ENCODE measurements at regions not wholly inside any gene's neighbourhood (a gene's known extent, or its start where the extent isn't known, plus 50 kb on each side); places are given as distances from the start of the nearest gene placed in this dataset.

- Histone ChIP-seq H3K27ac (replicated peaks) (peak overlapping the region; percentile 56), H3K27me3 (ENCODE audit: low read depth) (no peaks in the 10 kb centered on the region), H3K4me1 (peaks cover 17% of the 10 kb centered on the region), H3K9me3 (replicated peaks) (no peaks in the 10 kb centered on the region), H3K4me3 (no peak overlapping the region), H3K36me3 (no peaks in the 10 kb centered on the region)
- TF ChIP-seq, protein P1, sequence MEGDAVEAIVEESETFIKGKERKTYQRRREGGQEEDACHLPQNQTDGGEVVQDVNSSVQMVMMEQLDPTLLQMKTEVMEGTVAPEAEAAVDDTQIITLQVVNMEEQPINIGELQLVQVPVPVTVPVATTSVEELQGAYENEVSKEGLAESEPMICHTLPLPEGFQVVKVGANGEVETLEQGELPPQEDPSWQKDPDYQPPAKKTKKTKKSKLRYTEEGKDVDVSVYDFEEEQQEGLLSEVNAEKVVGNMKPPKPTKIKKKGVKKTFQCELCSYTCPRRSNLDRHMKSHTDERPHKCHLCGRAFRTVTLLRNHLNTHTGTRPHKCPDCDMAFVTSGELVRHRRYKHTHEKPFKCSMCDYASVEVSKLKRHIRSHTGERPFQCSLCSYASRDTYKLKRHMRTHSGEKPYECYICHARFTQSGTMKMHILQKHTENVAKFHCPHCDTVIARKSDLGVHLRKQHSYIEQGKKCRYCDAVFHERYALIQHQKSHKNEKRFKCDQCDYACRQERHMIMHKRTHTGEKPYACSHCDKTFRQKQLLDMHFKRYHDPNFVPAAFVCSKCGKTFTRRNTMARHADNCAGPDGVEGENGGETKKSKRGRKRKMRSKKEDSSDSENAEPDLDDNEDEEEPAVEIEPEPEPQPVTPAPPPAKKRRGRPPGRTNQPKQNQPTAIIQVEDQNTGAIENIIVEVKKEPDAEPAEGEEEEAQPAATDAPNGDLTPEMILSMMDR (IDR thresholded peaks at IDR 0.05; ENCODE audit: borderline replicate concordance): peak; percentile 89
- intact Hi-C loops (cut with micrococcal nuclease): no loop called here
- DNase-seq: no peak
Observed at GRCh38 chr12:105705765-105706164, 375.3 kb downstream of the C12orf75 start.

GRCh38 chr12:105706321-105706972 is 376.0 kb downstream of the C12orf75 start:
- peak overlapping the region; percentile 56 for H3K27ac ChIP-seq (replicated peaks)
- DNase-seq: no peak
- TF ChIP-seq, protein P1 (IDR thresholded peaks at IDR 0.05; ENCODE audit: borderline replicate concordance): no peak

GRCh38 chr12:105706973-105707334 is 376.5 kb downstream of the C12orf75 start:
- DNase-seq: no peak
- Histone ChIP-seq H3K27ac (replicated peaks) (no peak overlapping the region), H3K9me3 (replicated peaks) (no peaks in the 10 kb centered on the region), H3K4me3 (no peak overlapping the region), H3K36me3 (no peaks in the 10 kb centered on the region), H3K4me1 (peaks cover 17% of the 10 kb centered on the region), H3K27me3 (ENCODE audit: low read depth) (no peaks in the 10 kb centered on the region)
- intact Hi-C loops (cut with micrococcal nuclease): no loop called here
- TF ChIP-seq, protein P1 (IDR thresholded peaks at IDR 0.05; ENCODE audit: borderline replicate concordance): no peak

More at GRCh38 chr12:105706321-105706972, 376.0 kb downstream of the C12orf75 start:
- Histone ChIP-seq H3K4me3 (no peak overlapping the region), H3K36me3 (no peaks in the 10 kb centered on the region), H3K4me1 (peaks cover 17% of the 10 kb centered on the region), H3K27me3 (ENCODE audit: low read depth) (no peaks in the 10 kb centered on the region), H3K9me3 (replicated peaks) (no peaks in the 10 kb centered on the region)
- intact Hi-C loops (cut with micrococcal nuclease): no loop called here

DNA sequence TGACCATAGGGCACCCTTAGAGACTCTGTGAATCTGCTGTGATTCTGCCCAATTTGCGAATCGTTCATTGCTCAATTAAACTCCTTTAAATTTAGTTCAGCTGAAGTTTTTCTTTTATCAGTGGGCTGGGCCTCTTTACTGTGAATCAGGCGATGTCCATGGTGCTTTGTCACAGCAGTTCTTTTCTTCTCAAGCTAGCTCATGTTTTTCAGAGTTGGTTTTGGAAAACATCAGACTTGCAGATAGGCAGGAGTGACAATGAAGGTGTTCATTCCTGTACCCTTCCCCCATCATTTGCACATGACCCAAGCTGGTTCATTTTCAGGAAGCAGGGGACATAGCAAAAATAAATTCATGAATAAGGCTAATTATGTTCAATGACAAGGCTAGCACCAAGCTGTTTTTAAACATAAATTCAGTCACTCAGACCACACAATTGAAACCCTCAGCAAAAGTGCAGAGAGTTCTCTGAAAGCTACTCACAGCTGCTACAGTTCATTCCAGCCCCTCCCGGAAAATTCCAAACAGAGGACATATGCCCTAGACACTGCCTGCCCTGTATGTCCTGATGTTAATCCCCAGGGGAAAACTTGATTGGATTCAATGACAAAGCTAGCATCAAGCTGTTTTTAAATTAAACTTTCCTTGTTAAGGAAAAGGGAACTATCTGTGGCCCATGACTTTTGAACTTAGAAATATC is 383.3 kb downstream of the C12orf75 start:
- Histone ChIP-seq H3K4me3 (no peak overlapping the region), H3K9me3 (replicated peaks) (no peaks in the 10 kb centered on the region), H3K36me3 (no peaks in the 10 kb centered on the region), H3K27ac (replicated peaks) (no peak overlapping the region), H3K4me1 (no peaks in the 10 kb centered on the region), H3K27me3 (ENCODE audit: low read depth) (no peaks in the 10 kb centered on the region)
- intact Hi-C loops (cut with micrococcal nuclease): no loop called here
- TF ChIP-seq, protein P1 (IDR thresholded peaks at IDR 0.05; ENCODE audit: borderline replicate concordance): no peak
- no peak for DNase-seq

GRCh38 chr12:105716621-105717020 is 386.1 kb downstream of the C12orf75 start:
- H3K9me3 ChIP-seq (replicated peaks): no peaks in the 10 kb centered on the region
- no peak overlapping the region for H3K4me3 ChIP-seq
- no peak overlapping the region for H3K27ac ChIP-seq (replicated peaks)
- H3K36me3 ChIP-seq: no peaks in the 10 kb centered on the region
- H3K4me1 ChIP-seq: peaks cover 2% of the 10 kb centered on the region
- intact Hi-C loops (cut with micrococcal nuclease): no loop called here
- H3K27me3 ChIP-seq (ENCODE audit: low read depth): no peaks in the 10 kb centered on the region
- DNase-seq: no peak
- TF ChIP-seq, protein P1 (IDR thresholded peaks at IDR 0.05; ENCODE audit: borderline replicate concordance): no peak
